ENCODE measurements at regions not wholly inside any gene's neighbourhood (a gene's known extent, or its start where the extent isn't known, plus 50 kb on each side); places are given as distances from the start of the nearest gene placed in this dataset.
"Not testable (repeated sequence)": the region's sequence is repeated elsewhere in the genome, so short reads cannot be mapped to it uniquely, and the experiment has no call there.

DNA sequence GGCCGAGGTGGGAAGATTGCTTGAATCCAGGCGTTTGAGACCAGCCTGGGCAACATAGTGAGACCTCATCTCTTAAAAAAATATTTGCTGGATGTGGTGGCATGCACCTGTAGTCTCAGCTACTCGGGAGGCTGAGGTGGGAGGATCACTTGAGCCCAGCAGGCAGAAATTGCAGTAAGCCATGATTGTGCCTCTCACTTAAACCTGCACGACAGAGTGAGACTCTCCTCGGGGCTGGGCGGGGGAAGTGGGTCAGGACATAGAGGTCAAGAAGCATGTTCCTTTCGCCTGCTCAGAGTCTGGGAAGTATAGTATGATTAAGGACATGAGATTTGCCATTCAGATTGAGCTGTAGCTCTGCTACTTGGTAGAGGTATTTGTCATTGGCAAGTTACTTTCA lies 52.3 kb downstream of the SEPTIN7 start:
- not testable (repeated sequence) for DNase-seq

DNA sequence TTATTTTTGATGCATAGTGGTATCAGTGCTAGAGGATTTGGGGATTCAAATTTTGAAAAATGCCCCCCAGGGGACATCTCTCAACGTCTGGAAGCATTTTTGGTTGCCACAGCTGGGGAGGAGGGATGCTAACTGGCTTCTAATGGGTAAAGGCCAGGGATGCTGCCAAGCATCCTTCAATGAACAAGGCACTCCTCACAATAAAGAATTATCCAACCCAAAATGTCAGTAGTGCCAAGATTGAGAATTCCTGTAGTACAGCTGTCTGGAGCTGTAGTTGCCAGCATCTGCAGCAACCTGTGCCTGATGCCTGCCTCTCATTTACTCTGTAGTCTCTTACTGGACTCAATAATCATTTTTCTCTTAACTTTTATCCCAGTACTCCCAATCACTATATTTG lies 53.5 kb downstream of the SEPTIN7 start:
- no peak for DNase-seq

- no peak for DNase-seq
Measured at GRCh38 chr7:35856175-35856574, 55.3 kb downstream of the SEPTIN7 start.

- no peak for DNase-seq
Measured at GRCh38 chr7:35860664-35861063, 59.8 kb downstream of the SEPTIN7 start.

GRCh38 chr7:35865287-35865686 lies 64.4 kb downstream of the SEPTIN7 start:
- no peak for DNase-seq

GRCh38 chr7:35866186-35866585 lies 65.3 kb downstream of the SEPTIN7 start:
- no peak for DNase-seq

GRCh38 chr7:35869117-35869516 lies 68.3 kb downstream of the SEPTIN7 start:
- DNase-seq, result peak; percentile 42

- DNase-seq, result no peak
Measured at GRCh38 chr7:35869810-35870209, 69.0 kb downstream of the SEPTIN7 start.

- DNase-seq, result no peak
Measured at GRCh38 chr7:35871856-35872255, 71.0 kb downstream of the SEPTIN7 start.

DNA sequence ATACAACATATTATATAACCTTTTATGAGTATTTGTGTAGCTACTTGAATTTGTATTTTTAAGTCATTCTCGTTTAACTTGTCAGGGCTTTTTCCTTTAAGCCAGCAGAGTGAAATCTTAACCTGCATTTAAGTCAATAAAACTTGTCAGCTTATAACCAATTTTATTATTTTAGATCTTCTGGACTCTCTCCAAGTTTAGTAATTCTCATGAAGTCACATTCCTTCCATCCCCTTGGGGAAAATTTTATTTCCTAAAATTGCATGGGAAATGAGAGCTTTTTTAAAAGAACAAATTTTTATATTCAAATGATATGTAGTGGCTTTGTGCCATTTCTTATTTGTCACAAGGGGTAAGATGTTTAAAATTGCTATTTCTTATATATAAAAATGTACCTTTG lies 74.0 kb downstream of the SEPTIN7 start:
- no peak for DNase-seq

GRCh38 chr7:35875292-35875691 lies 74.4 kb downstream of the SEPTIN7 start:
- no peak for DNase-seq

- no peak for DNase-seq
Measured at GRCh38 chr7:35878351-35878750, 77.5 kb downstream of the SEPTIN7 start.

DNA sequence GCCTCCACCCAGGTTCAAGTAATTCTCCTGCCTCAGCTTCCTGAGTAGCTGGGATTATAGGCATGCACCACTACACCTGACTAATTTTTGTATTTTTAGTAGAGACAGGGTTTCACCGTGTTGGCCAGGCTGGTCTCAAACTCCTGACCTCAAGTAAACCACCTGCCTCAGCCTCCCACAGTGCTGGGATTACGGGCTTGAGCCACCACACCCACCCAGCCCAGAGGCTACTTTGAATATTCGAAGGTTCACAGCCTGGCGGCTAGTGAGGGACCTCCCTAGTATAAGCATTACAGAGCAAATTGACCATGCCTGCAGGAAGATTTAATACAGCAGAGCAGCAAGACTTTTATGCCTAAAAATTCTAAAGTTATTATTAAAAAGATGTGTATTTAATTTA lies 86.6 kb downstream of the SEPTIN7 start:
- not testable (repeated sequence) for DNase-seq

DNA sequence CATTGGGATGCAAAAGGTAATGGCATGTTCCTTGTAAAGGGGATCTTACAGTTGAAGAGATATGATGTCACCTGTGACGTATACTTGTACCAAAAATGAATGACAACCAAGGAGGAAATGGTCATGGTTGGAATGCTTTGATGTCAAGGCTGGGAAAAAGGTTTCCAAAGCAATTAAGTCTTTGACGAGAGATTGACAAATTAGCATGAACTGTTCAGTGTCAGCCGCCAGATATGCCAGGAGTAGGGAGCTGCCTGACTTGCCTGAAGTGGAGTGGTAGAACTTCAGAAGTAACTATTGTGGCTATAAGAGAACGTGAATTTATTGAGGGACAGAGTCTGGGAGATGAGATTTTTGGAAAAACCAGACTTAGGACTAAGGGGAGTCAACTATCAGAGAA lies 88.1 kb downstream of the SEPTIN7 start:
- DNase-seq, result no peak

- DNase-seq, result no peak
Measured at GRCh38 chr7:35889870-35890269, 89.0 kb downstream of the SEPTIN7 start.

DNA sequence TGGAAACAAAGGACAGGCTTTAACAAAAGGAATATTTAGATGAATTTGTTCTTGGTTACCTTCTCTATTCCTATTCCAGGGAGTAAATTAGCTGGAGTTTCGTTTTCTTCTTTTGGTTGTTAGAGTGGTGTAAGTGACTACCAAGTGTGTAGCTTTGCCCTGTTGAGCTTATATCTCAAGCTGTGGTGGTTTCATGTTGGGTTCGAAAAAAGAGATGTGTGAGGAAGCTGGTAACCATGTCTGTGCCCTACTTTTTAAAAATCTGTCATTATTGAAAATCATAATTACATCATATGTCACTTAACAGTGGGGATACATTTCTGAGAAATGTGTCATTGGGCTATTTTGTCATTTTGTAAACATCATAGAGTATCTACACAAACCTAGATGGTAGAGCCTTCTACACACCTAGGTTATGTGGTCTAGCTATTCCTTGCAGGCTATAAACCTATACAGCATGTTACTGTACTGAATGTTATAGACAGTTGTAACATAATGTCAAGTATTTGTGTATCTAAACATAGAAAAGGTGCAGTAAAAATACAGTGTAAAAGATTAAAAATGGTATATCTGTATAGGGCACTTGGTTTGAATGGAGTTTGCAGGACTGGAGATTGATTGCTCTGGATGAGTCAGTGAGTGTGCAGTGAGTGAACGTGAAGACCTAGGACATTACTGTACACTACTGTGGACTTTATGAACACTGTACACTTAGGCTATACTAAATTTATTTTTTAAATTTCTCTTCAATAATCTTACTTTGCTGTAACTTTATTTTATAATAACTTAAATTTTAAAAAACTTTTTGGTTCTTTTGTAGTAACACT lies 90.4 kb downstream of the SEPTIN7 start:
- no peak for DNase-seq

DNA sequence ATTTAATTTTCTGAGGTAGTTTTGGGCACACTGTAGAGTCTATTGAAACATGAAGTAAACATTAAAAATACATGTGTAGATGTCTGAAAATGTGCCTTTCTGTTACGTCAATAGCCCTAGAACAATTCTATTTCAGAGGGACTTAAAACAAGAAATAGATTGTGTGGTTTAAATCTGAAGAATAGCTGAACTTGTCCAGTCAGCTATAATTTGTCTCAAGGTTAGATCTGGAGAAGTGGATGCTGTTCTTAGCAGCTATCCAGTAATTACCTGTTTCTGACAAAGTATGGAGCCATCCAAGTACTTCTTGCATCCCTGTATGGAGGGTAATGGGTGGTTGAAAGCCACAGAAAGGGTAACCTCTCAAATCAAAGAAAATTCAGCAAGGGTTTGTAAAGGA lies 92.8 kb downstream of the SEPTIN7 start:
- no peak for DNase-seq

DNA sequence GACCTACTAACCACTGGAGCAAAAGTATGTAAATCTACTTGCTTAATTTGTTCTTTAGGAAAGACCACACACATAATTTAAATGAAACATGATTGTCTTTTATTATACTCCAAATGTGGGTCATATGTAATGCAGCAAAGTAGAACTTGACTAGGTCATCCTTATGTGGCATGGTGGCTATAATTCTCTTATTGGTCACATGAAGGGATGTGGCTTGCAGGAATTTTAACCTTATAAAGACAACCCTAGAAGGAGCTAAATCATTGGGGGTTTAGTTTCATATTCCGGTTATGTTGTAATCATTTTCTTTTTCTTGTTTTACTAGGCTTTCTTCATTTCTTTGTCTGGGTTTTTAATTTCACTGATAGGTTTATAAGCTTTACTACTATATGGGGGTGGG lies 93.9 kb downstream of the SEPTIN7 start:
- peak; percentile 38 for DNase-seq

DNA sequence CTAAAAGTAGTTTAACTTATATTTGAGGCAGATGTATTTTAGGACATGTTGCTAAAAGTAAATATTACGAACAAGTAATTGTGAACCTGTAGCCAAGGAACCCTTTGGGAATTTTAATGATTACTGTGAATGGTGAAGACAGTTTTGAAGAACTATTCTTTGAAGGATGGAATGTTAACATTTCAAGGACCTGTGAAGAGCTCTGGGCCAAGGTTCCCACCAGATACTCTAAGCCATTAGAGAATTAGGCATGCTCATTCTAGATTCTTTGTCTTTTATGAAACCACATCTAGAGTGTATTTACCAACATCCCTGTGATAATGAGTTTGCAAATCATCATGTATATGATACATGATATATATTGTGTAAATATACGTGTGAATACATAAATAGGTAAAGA lies 99.8 kb downstream of the SEPTIN7 start:
- no peak for DNase-seq

DNA sequence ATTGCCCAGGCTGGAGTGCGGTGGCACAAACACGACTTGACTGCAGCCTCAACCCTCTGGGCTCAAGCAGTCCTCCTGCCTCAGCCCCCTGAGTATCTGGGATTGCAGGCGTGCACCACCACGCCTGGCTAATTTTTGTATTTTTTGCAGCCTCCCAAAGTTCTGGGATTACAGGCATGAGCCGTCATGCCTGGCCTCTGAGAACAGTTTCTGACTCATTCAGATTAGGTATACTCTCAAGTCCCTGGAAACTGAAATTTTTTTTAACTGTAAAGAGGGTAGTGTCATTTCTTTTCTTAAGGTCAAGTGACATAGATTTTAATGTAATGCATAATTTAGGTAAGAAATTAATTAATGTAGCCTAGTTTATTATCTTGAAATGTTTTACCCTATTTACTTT lies 104.7 kb downstream of the SEPTIN7 start:
- DNase-seq, result no peak

DNA sequence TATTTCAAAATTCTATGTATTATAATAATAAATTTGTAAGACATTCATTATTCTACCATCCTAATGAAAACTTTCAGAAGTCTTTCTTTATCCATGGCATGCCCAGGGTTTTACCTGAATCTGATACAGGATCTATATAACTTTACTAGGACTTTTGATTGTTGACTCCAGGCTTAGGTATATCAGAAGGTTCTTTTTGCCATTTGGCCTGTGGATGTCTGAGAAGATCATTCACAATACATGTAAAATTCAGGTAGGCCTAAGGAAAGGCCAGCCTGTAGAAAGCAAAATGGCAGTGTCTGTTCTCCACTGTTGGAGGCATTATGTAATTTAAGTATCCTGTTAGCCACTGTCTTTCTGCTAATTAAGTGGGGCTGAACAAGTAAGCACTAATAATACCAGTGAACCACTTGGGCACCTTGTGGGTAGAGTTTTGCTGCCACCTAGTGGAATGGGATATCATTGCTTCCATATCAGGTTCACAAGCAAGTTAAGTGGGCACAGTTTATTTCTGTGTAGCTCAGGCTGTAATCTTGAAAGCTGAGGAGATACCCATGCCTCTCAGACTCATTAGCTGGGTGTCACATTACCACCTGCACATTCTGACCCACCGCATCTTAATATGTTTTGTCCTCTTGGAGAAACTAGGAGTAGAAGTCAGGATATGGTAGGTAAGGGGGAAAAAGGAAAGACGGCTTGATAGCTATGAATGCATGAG lies 105.5 kb downstream of the SEPTIN7 start:
- DNase-seq, result peak; percentile 52

- no peak for DNase-seq
Measured at GRCh38 chr7:35908331-35909216, 107.7 kb downstream of the SEPTIN7 start.

DNA sequence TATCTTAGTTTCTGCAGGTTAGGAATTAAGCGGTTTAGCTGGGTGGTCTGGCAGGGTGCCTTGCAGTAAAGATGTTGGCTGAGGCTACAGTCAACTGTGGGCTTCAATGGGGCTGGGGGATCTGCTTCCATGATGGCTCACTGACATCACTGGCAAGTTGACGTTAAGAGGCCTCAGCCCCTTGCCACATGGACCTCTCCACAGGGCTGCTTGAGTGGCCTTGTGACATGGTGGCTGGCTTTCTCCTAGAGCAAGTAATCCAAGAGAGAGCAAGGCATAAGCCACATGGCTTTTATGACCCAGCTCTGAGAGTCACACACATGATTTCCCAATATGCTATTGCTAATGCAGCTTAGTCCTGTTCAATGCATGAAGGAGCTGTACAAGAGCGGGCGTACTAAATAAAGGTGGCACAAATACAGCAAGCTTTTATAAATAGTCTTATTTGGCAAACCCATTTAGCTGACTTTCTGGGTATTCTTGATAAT lies 109.1 kb downstream of the SEPTIN7 start:
- peak; percentile 31 for DNase-seq

Measured in MV-4-11 (cell line).